Heart left ventricle (tissue), 16 donors: ENCODE measurements at regions not wholly inside any gene's neighbourhood (a gene's known extent, or its start where the extent isn't known, plus 50 kb on each side); places are given as distances from the start of the nearest gene placed in this dataset.
"Not testable (repeated sequence)": the region's sequence is repeated elsewhere in the genome, so short reads cannot be mapped to it uniquely, and the experiment has no call there.

Source experiments
- ATAC-seq, 4 donors: fragments of 200-7000 bp; cut with Tn5 transposase; one replicate each; pipeline ENCODE4 v1.9.1; 2020 to 2022; ENCODE audit warnings: moderate library complexity in 4 of 4, mild to moderate bottlenecking in 3 of 4, moderate number of reproducible peaks in 1 of 4
- DNase-seq, 5 donors: peaks; one replicate each; pipeline ENCODE4 v3.0.0-alpha.2; 2020
- H3K27ac ChIP-seq, 12 donors: fragments of 200-600 bp; sonication (generic) in 4 of 12; one replicate each; pipeline versions ENCODE4 v1.5.0 to v1.8.0; 2016 to 2022; ENCODE audit warnings: mild to moderate bottlenecking in 2 of 12
- H3K27me3 ChIP-seq, 9 donors: fragments of 200-600 bp; sonication (generic) in 2 of 9; one replicate each; pipeline versions ENCODE4 v1.5.1 to v1.8.0; 2016 to 2022; ENCODE audit warnings: mild to moderate bottlenecking in 3 of 9
- H3K36me3 ChIP-seq, 9 donors: fragments of 200-600 bp; sonication (generic) in 2 of 9; one replicate each; pipeline versions ENCODE4 v1.5.0 to v1.8.0; 2018 to 2022; ENCODE audit warnings: mild to moderate bottlenecking in 2 of 9
- H3K4me1 ChIP-seq, 12 donors: fragments of 200-600 bp; sonication (generic) in 4 of 12; one replicate each; pipeline versions ENCODE4 v1.5.0 to v1.8.0; 2016 to 2022; ENCODE audit warnings: mild to moderate bottlenecking in 3 of 12
- H3K4me3 ChIP-seq, 12 donors: fragments of 200-600 bp; sonication (generic) in 4 of 12; one replicate each; pipeline versions ENCODE4 v1.5.0 to v1.8.0; 2017 to 2022; ENCODE audit warnings: mild to moderate bottlenecking in 9 of 12, moderate library complexity in 4 of 12
- H3K9me3 ChIP-seq, 12 donors: fragments of 200-600 bp; sonication (generic) in 4 of 12; one replicate each; pipeline versions ENCODE4 v1.5.0 to v1.8.0; 2016 to 2022; ENCODE audit warnings: mild to moderate bottlenecking in 1 of 12
- CTCF ChIP-seq, 12 donors: fragments of 200-600 bp; sonication (generic) in 4 of 12; IDR thresholded peaks; one replicate each; pipeline versions ENCODE4 v1.5.0 to v1.8.0; 2018 to 2022; ENCODE audit warnings: antibody characterized with exemption in 12 of 12, mild to moderate bottlenecking in 5 of 12
- POLR2A ChIP-seq, 2 donors: fragments of 450-650 bp; IDR thresholded peaks; one replicate each; pipeline ENCODE4 v1.6.1; 2017; ENCODE audit warnings: antibody characterized with exemption in 2 of 2, mild to moderate bottlenecking in 2 of 2, moderate library complexity in 2 of 2
- WGBS, 4 donors: extraction: QIAGEN DNeasy Blood & Tissue Kit in 2 of 4; methylation state at CpG; one replicate each; pipeline versions ENCODE4 v1.1.5 to v1.1.7; 2013 to 2018; 5-methylcytosine and 5-hydroxymethylcytosine counted together
- intact Hi-C, 10 donors: fragments of 100-400 bp; cut with DNase I; formaldehyde crosslinking; loops; one replicate each; pipeline versions ENCODE4 v1.11.1 to v1.14.2; 2022
- donor health status: ischemic (EF 13 %, LVEDD 7.1; RV severe dilation, severe dysfunction).
- donor health status: healthy with polysubstance abuse.
- donor health status: DM: no; HTN: yes; CAD: no.
- donor health status: DM: no; HTN: no; CAD: no.
- donor health status: ischemic (EF 25% LVEDD 6.9; RV normal size, moderate dysfunction).
- donor health status: ischemic (EF 25% LVEDD 5.7; RV mildly dilated, moderate dysfunction).
- donor health status: healthy.
- donor health status: DM: yes; HTN: yes; CAD: no.
- donor health status: ischemic (EF 35%, LVEDD 5.7; RV mildly dilated, moderate dysfunction).
- donor health status: nonischemic (EF 11% LVEDD 7.7; RV severe dilation, severe dysfunction).
- donor health status: DM: yes; HTN: yes; CAD: no.
- donor health status: PGD.
- donor health status: ischemic (EF 29% LVEDD 5.4; RV normal size, mild dysfunction).
- donor health status: nonischemic (EF 23%, LVEDD 6.1; RV moderate dilation, normal function).

- intact Hi-C loops, result loop anchor here in 1 of 10 donors (10.0 kb wide), 1 partner anchor 313 kb away; the partner anchor contains the start of gene COL12A1
- peak in 3 of 5 donors; percentile 22 to 37 (median 22) for DNase-seq
These were observed 314.5 kb downstream of the COL12A1 start for GRCh38 chr6:74891349-74891831.

DNA sequence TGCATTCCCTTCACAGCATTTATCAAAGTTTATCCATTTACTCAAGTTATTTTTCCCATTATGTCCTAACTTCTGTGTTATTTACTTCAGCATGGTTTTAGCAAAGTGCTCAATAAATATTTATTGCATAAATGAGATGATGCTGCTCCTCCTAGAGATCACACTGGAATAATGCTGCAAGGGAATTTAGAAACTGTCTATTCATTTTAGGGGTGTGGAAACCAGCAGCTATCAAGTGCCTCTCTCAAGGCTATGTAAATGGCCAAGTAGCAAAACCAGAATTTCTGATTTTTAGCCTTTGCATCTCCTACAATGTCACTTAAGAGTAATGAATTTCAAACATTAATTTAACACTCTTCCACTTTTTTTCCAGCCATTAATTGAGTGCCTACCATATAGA lies 316.2 kb downstream of the COL12A1 start:
- no peak for DNase-seq
- peaks cover 0 to 5% (median 0%) of the 10 kb centered on the region in 12 donors for H3K9me3 ChIP-seq
- no peaks in the 10 kb centered on the region for H3K36me3 ChIP-seq
- no peak overlapping the region for H3K4me3 ChIP-seq
- no peak overlapping the region for H3K27ac ChIP-seq
- no peak for ATAC-seq
- TF ChIP-seq POLR2A (IDR thresholded peaks at IDR 0.05) (no peak), CTCF (IDR thresholded peaks at IDR 0.05) (no peak)
- no peaks in the 10 kb centered on the region for H3K27me3 ChIP-seq
- H3K4me1 ChIP-seq, result peaks cover 0 to 8% (median 0%) of the 10 kb centered on the region in 12 donors
- intact Hi-C loops, result loop anchor here in 1 of 10 donors (10.0 kb wide), 1 partner anchor 315 kb away; the partner anchor contains the start of gene COL12A1

More at GRCh38 chr6:74891349-74891831, 314.5 kb downstream of the COL12A1 start:
- no peaks in the 10 kb centered on the region for H3K27me3 ChIP-seq
- H3K27ac ChIP-seq, result peak overlapping the region in 5 of 12 donors; percentile 6 to 55 (median 25)
- TF ChIP-seq POLR2A (IDR thresholded peaks at IDR 0.05) (no peak), CTCF (IDR thresholded peaks at IDR 0.05) (no peak)
- peak; percentile 67 to 90 (median 74) for ATAC-seq
- no peaks in the 10 kb centered on the region for H3K36me3 ChIP-seq
- no peak overlapping the region for H3K4me3 ChIP-seq
- H3K9me3 ChIP-seq, result peaks cover 0 to 8% (median 0%) of the 10 kb centered on the region in 12 donors
- WGBS, 4 donors, result 65 to 70% (median 68%) methylated on average over 4 of the region's 4 CpGs
- peaks cover 0 to 8% (median 0%) of the 10 kb centered on the region in 12 donors for H3K4me1 ChIP-seq

DNA sequence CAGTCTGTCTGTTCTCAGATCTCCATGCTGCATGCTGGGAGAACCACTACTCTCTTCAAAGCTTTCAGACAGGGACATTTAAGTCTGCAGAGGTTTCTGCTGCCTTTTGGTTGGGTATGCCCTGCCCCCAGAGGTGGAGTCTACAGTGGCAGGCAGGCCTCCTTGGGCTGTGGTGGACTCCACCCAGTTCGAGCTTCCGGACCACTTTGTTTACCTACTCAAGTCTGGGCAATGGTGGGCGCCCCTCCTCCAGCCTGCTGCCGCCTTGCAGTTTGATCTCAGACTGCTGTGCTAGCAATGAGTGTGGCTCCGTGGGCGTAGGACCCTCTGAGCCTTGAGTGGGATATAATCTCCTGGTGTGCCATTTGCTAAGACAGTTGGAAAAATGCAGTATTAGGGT lies 317.1 kb downstream of the COL12A1 start:
- H3K36me3 ChIP-seq, H3K9me3 ChIP-seq, H3K27ac ChIP-seq, H3K27me3 ChIP-seq, intact Hi-C loops, ATAC-seq, H3K4me3 ChIP-seq, H3K4me1 ChIP-seq, DNase-seq: not testable (repeated sequence)
- WGBS, 4 donors, result 84 to 95% (median 88%) methylated on average over 3 to 6 of the region's 6 CpGs

DNA sequence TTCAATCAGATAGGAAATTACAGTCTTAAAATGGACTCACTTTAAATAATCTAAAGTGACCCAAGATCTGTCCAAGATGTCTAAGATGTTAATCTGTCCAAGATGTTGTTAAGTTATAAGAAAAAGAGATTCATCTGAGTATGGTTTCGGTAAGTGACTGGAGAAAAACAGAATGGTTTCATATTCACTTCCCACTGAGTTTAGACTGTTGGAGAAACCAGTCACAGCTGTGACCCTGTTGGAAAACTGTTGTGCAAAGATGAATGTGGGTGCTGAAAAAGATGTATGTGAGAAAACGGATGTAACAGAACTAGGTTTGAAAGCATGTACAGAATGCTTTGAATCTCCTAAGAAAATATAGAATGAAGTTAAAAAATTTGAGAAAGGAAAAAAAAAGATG lies 325.9 kb downstream of the COL12A1 start:
- DNase-seq (no peak), ATAC-seq (no peak)
- Histone ChIP-seq H3K9me3 (peaks cover 0 to 4% (median 0%) of the 10 kb centered on the region in 12 donors), H3K27ac (no peak overlapping the region), H3K4me3 (no peak overlapping the region), H3K27me3 (no peaks in the 10 kb centered on the region), H3K4me1 (no peaks in the 10 kb centered on the region), H3K36me3 (no peaks in the 10 kb centered on the region)
- no peak for TF ChIP-seq POLR2A (IDR thresholded peaks at IDR 0.05)
- TF ChIP-seq CTCF (IDR thresholded peaks at IDR 0.05), result no peak
- WGBS, 4 donors, result 74 to 83% (median 82%) methylated on average over 2 of the region's 2 CpGs
- intact Hi-C loops, result no loop called here

GRCh38 chr6:74879234-74879633 lies 326.6 kb downstream of the COL12A1 start:
- Histone ChIP-seq H3K36me3 (no peaks in the 10 kb centered on the region), H3K4me3 (no peak overlapping the region), H3K27ac (peak overlapping the region in 5 of 12 donors; percentile 15 to 58 (median 25)), H3K27me3 (no peaks in the 10 kb centered on the region), H3K9me3 (peaks cover 0 to 4% (median 0%) of the 10 kb centered on the region in 12 donors), H3K4me1 (no peaks in the 10 kb centered on the region)
- ATAC-seq (peak; percentile 26 to 84 (median 45)), DNase-seq (no peak)
- WGBS, 4 donors, result 73 to 77% (median 75%) methylated on average over 4 of the region's 4 CpGs
- no peak for TF ChIP-seq CTCF (IDR thresholded peaks at IDR 0.05)
- TF ChIP-seq POLR2A (IDR thresholded peaks at IDR 0.05), result no peak
- intact Hi-C loops, result no loop called here
